ENCODE measurements at regions not wholly inside any gene's neighbourhood (a gene's known extent, or its start where the extent isn't known, plus 50 kb on each side); places are given as distances from the start of the nearest gene placed in this dataset.

DNA sequence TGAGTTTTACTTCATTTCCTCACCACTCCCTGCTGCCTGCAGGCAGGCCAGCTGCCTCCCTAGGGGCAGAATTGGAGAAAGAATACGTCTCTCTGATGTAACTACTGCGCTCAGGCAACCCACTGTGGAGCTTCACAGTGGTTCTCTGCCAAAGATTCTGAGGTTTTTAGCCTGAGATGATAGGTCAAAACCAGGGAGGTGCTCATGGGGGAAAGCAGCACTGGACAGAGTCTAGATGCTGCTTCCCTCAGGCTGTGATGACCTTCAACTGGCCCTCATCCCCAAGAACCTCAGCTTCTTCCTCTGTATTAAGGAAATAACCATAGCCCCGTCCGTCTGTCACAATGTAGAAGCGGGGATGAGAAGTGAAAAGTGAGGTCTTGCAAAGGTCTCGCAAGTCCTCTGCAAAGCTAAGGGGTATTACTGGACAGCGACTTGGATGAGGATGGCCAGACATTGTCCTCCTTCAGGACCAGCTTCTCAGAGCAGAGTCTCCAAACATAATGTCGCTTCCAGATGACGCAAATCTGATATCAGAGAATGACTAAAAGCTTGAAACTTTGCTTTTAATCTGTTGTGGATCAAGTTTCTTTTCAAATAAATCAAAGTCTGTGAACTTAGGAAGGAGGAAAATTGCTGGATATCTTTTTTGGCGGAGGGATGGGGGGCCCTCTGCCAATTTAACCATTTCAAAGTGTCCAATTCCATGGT, 65.9 kb upstream of the ATP5PO start:
- BruUV-seq (replicated peaks): no TSS peak
- CTCF ChIA-PET: interaction anchor here (0.6 kb wide), 1 partner anchor 54 kb away, joined by 3 read pairs; no protein-coding TSS in a partner anchor

DNA sequence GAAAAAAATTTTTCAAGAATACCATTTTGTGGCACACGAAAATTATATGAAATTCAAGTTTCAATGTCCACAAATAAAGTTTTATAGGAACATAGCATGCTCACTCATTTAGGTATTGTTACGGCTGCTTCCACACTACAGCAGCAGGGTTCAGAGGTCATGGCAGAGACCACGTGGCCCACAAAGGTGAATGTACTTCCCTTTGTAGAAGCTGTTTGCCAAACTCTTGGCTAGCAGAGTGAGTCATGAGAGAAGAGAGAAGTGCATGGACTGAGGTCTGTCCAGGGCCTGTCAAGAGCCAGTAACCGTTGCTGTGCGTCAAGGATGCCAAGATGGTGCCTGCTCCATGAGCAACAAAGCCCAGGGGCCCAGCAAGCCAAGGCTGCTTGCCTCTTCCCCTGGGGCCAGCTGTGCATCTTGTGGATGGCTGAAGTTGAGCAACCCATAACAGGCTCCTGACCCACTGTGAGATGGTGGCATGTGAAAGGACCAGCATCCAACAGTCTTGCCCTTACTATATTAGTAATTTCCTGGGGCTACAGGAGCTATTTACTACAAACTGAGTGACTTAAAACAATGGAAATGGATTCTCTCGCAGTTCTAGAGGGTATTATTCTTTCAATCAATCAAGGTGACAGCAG, 64.8 kb upstream of the ATP5PO start:
- peaks cover 20% of the 10 kb centered on the region for H3K4me1 Mint-ChIP-seq (ENCODE audit: low read depth, unreplicated experiment)
- H3K4me3 Mint-ChIP-seq (ENCODE audit: low read depth, unreplicated experiment): no peak overlapping the region
- H3K27ac Mint-ChIP-seq (ENCODE audit: unreplicated experiment): no peak overlapping the region
- TF ChIP-seq, protein P1, sequence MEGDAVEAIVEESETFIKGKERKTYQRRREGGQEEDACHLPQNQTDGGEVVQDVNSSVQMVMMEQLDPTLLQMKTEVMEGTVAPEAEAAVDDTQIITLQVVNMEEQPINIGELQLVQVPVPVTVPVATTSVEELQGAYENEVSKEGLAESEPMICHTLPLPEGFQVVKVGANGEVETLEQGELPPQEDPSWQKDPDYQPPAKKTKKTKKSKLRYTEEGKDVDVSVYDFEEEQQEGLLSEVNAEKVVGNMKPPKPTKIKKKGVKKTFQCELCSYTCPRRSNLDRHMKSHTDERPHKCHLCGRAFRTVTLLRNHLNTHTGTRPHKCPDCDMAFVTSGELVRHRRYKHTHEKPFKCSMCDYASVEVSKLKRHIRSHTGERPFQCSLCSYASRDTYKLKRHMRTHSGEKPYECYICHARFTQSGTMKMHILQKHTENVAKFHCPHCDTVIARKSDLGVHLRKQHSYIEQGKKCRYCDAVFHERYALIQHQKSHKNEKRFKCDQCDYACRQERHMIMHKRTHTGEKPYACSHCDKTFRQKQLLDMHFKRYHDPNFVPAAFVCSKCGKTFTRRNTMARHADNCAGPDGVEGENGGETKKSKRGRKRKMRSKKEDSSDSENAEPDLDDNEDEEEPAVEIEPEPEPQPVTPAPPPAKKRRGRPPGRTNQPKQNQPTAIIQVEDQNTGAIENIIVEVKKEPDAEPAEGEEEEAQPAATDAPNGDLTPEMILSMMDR (IDR thresholded peaks at IDR 0.05; ENCODE audit: unreplicated experiment): no peak
- peaks cover 10% of the 10 kb centered on the region for H3K27me3 Mint-ChIP-seq (ENCODE audit: unreplicated experiment)
- CTCF ChIA-PET: interaction anchor here (0.6 kb wide), 1 partner anchor 106 kb away, joined by 3 read pairs; no protein-coding TSS in a partner anchor
- no peak for DNase-seq
- BruUV-seq (replicated peaks): no TSS peak
- H3K36me3 Mint-ChIP-seq (ENCODE audit: insufficient read depth, unreplicated experiment): no peaks in the 10 kb centered on the region
- intact Hi-C loops (cut with micrococcal nuclease; ENCODE audit: unreplicated experiment): no loop called here
- peaks cover 2% of the 10 kb centered on the region for H3K9me3 Mint-ChIP-seq (ENCODE audit: low read depth, unreplicated experiment)

More for the DNA sequence above, 65.9 kb upstream of the ATP5PO start:
- Mint-ChIP-seq H3K27me3 (ENCODE audit: unreplicated experiment) (peaks cover 15% of the 10 kb centered on the region), H3K4me1 (ENCODE audit: low read depth, unreplicated experiment) (peaks cover 9% of the 10 kb centered on the region), H3K36me3 (ENCODE audit: insufficient read depth, unreplicated experiment) (no peaks in the 10 kb centered on the region), H3K27ac (ENCODE audit: unreplicated experiment) (no peak overlapping the region), H3K4me3 (ENCODE audit: low read depth, unreplicated experiment) (no peak overlapping the region), H3K9me3 (ENCODE audit: low read depth, unreplicated experiment) (peaks cover 2% of the 10 kb centered on the region)
- intact Hi-C loops (cut with micrococcal nuclease; ENCODE audit: unreplicated experiment): no loop called here
- no peak for DNase-seq
- TF ChIP-seq, protein P1 (IDR thresholded peaks at IDR 0.05; ENCODE audit: unreplicated experiment): no peak

DNA sequence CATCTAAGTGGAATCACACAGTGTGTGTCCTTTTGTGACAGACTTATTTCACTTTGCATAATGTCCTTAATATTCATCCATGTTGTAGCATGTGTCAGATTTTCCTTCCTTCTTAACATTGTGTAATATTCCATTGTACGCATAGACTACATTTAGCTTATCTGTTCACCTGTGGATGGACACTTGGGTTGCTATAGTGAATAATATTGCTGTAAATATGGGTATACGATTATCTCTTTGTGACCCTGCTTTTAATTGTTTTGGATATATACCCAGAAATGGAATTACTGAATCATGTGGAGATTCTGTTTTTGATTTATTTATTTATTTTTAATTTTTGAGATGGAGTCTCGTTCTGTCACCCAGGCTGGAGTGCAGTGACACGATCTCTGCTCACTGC, 63.0 kb upstream of the ATP5PO start:
- H3K4me3 Mint-ChIP-seq (ENCODE audit: low read depth, unreplicated experiment): no peak overlapping the region
- H3K27ac Mint-ChIP-seq (ENCODE audit: unreplicated experiment): no peak overlapping the region
- no TSS peak for BruUV-seq (replicated peaks)
- DNase-seq: no peak
- CTCF ChIA-PET: no interaction called here
- H3K36me3 Mint-ChIP-seq (ENCODE audit: insufficient read depth, unreplicated experiment): peaks cover 5% of the 10 kb centered on the region
- H3K27me3 Mint-ChIP-seq (ENCODE audit: unreplicated experiment): no peaks in the 10 kb centered on the region
- peaks cover 26% of the 10 kb centered on the region for H3K4me1 Mint-ChIP-seq (ENCODE audit: low read depth, unreplicated experiment)
- H3K9me3 Mint-ChIP-seq (ENCODE audit: low read depth, unreplicated experiment): peaks cover 2% of the 10 kb centered on the region
- intact Hi-C loops (cut with micrococcal nuclease; ENCODE audit: unreplicated experiment): no loop called here
- TF ChIP-seq, protein P1 (IDR thresholded peaks at IDR 0.05; ENCODE audit: unreplicated experiment): no peak

DNA sequence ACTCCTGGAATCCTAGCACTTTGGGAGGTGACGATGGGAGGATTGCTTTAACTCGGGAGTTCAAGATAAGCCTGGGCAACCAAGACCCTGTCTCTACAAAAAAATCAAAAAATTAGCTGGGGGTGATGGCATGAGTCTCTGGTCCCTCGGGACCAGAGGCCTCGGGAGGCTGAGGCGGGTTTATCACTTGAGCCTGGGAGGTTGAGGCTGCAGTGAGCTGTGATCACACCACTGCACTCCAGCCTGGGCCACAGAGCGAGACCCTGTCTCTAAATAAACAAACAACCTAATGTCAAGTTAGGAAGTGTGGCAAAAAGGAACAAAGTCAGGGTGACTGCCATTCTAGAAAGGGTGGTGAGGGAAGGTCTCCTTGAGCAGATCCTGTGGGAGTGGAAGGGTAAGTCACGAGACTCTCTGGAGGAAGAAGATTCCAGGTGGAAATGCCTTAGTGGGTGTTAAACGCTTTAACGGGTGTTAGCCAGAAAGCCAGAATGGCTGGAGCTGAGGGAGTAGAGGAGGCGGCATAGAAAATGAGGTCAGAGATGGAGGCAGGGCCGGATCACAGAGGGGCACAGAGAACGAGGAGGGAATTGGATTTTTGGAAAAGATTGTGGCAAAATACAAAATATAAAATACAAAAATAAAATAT, 62.2 kb upstream of the ATP5PO start:
- Mint-ChIP-seq H3K4me1 (ENCODE audit: low read depth, unreplicated experiment) (peaks cover 26% of the 10 kb centered on the region), H3K9me3 (ENCODE audit: low read depth, unreplicated experiment) (no peaks in the 10 kb centered on the region), H3K4me3 (ENCODE audit: low read depth, unreplicated experiment) (no peak overlapping the region), H3K36me3 (ENCODE audit: insufficient read depth, unreplicated experiment) (peaks cover 5% of the 10 kb centered on the region), H3K27me3 (ENCODE audit: unreplicated experiment) (no peaks in the 10 kb centered on the region), H3K27ac (ENCODE audit: unreplicated experiment) (no peak overlapping the region)
- TF ChIP-seq, protein P1 (IDR thresholded peaks at IDR 0.05; ENCODE audit: unreplicated experiment): no peak
- CTCF ChIA-PET: interaction anchor here (0.6 kb wide), 1 partner anchor 91 kb away, joined by 3 read pairs; no protein-coding TSS in a partner anchor
- no TSS peak for BruUV-seq (replicated peaks)
- intact Hi-C loops (cut with micrococcal nuclease; ENCODE audit: unreplicated experiment): no loop called here
- no peak for DNase-seq

Data from Calu3 (cell line).